ENCODE measurements at regions not wholly inside any gene's neighbourhood (a gene's known extent, or its start where the extent isn't known, plus 50 kb on each side); places are given as distances from the start of the nearest gene placed in this dataset.
"Not testable (repeated sequence)": the region's sequence is repeated elsewhere in the genome, so short reads cannot be mapped to it uniquely, and the experiment has no call there.

DNA sequence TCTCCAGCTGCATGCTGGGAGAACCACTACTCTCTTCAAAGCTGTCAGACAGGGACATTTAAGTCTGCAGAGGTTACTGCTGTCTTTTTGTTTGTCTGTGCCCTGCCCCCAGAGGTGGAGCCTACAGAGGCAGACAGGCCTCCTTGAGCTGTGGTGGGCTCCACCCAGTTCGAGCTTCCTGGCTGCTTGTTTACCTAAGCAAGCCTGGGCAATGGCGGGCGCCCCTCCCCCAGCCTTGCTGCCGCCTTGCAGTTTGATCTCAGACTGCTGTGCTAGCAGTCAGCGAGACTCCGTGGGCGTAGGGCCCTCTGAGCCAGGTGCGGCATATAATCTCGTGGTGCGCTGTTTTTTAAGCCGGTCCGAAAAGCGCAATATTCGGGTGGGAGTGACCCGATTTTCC is 215.0 kb downstream of the STIM2 start:
- DNase-seq, result not testable (repeated sequence)

DNA sequence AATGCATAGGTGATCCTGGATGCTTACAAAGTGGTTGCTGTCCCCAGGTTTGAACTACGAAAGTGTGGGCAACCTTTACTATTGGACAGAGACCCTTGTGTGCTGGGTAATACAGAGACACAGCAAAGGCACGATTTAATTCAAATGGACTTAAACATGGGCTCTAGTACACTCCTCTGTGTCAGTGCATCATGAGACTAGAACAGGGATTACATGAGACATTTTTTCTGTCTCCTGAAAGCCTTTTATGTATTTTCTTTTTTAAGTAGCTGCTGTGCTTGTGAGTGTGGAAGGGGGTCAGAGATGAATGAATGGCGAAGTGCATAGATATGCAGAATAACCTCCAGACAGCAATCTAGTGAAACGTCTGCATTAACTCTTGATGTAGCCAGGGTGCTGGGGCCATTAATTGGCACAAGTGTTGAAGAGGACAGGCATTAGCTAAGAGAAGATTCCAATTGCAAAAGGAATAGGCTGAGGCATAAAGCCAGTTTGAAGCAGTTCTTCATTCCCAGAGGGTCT is 218.4 kb downstream of the STIM2 start:
- no peak for DNase-seq

DNA sequence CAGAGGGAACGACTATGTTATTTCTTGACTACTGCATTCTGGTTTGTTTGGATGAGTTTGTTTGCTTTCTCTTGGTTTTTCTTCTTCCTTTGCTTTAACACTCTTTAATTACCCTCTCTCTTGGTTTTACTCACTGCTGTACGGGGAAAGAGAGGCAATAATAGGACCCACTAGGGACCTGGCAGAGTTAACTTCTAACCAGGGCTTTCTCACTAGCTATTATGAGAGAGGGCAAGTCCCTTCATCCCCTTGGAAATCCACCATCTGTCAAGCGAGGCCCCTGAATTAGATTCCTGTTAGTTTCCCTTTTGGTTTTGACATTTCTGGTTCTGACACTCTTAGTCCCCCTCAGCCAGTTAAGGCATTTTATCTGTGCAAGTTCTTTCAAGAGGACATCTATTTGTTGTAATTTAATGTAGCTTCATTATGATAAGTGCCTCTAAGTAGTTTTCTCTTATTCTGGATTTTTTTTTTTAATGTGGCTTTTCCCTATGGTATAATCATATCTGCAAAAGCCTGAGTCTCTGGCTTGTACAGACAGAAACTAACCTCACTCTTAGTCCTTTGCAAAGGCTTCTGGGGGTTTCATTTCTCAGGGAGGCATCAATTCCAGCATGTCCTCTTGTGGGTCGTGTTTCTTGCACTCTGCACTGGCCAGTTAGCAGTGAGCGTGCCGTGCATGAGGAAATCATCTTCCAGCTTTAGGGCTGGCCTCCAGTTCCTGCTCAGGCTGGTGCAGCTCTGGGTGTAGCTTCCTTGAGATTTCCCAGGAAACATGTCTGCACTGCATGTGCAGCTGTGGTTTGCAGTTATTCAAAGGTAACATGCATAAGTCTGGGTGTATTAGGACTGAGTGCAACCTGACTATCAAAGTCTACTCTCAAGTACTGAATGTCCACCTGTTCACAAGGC is 221.3 kb downstream of the STIM2 start:
- DNase-seq, result no peak

DNA sequence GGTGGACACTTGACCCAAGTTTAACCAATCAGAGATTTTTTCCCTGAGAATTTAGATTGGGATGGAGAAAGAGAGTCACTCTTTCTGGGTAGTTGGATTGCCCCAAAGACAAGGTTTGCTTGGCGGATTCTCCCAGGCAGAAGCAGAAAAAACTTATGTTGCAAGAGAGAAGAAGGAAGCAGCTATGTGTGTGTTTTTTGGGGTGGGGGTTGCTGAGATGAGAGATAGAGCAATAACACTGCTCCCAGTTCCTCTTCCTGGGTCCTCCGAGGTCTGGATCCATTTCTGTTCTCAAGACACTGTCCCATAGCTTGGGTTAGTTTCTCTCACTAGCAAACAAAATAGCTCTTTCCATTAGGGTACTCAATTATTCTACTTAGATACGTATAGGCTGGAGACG is 222.1 kb downstream of the STIM2 start:
- no peak for DNase-seq

GRCh38 chr4:27084685-27085361 is 224.2 kb downstream of the STIM2 start:
- no peak for DNase-seq

- DNase-seq, result no peak
Observed at GRCh38 chr4:27085396-27085795, 224.8 kb downstream of the STIM2 start.

DNA sequence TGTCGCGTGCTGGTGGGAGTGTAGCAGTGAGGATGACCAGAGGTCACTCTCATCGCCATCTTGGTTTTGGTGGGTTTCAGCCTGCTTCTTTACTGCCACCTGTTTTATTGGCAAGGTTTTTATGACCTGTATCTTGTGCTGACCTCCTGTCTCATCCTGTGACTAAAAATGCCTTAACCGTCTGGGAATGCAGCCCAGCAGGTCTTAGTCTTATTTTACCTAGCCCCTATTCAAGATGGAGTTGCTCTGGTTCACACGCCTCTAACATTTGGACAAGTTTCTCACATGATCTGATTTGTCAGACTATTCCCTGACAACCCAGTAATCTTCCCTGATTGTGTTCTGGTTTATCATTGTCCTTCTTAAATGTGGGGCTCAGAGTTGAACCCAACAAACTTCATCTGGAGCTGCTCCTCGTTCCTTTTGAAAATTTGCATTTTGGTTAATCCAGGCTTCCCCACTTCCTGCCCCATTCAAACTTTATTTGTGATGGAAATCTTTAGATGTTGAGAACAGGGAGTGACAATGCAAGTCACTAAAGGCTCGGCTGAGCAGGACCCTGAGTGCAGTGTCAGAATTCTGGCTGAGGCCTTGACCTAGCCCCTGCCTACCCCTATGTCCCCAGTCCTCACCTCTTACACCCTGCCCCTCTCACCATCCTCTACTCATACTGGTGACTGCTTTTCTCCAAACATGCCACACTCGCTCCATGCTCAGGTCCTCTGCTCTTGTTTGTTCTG is 226.8 kb downstream of the STIM2 start:
- DNase-seq, result no peak

- no peak for DNase-seq
Observed at GRCh38 chr4:27088491-27088890, 227.8 kb downstream of the STIM2 start.

DNA sequence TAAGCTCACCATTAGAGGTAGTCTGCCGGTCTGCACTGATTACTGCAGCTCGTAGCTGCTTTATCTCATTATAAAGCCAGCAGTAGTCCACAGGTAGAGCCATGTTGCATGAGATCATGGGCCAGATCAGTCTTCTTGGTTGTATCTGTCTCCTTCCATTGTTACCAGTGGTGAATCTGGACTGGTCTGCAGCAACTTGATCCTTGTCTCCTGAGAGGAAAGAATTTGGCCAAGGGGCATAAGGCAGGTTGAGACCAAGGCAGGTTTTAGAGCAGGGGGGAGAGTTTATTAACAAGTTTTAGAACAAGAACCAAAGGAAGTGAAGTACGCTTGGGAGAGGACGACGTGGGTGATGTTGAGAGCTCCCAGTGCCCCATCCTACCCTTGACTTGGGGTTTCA is 228.5 kb downstream of the STIM2 start:
- no peak for DNase-seq

DNA sequence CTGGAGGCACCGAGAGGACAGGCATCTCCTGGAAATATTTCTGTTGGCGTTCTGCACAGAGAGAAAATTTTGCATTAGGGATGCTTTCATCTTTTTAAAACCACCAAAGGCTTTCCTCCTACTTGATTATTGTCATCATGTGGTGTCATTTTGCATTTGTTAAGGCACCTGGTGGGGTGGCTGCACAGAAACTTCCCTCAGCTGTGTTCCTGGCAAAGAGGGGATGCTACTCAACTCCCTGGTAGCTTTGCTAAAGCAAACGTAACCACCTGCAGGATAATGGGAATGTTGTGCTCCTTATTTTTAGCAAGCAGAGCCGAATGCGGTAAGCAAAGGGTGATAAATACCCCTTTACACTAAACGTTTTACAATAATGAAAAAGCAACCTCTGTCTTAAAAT is 229.8 kb downstream of the STIM2 start:
- DNase-seq, result no peak

DNA sequence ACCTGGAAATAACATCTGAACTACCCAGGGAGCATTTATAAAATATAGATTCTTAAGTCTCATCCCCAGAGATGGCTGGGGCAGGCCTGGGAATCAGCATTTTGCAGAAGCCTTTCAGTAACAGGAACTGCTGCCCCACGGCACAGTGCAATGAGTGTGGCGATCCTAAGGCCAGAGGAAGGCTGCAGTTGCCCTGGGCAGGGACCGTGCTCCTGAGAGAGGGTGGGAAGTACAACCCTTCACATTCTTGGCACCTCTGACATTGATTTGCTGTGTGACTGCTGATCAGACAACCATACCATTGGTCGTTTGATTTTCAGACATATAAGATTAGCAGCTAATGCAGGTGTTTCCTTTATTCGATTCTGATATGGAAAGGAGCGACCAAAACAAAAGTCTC is 233.6 kb downstream of the STIM2 start:
- no peak for DNase-seq

DNA sequence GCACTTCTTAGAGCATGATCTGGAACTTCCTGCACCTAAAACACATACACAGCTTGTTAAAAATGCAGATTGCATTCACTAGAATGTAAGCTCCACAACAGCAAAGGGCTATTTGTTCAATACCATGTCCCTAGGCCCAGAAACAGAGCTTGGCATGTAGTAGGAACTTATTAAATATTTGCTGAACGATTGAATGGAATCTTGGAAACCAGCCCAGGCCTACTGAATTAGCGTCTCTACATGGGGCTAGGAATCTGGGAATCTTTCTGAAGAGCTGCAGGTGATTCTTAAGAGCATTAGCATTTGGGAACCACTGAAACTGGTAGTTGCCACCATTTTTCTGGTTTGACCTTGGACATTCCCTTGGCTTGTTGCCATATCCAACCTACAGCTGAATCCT is 234.1 kb downstream of the STIM2 start:
- no peak for DNase-seq

DNA sequence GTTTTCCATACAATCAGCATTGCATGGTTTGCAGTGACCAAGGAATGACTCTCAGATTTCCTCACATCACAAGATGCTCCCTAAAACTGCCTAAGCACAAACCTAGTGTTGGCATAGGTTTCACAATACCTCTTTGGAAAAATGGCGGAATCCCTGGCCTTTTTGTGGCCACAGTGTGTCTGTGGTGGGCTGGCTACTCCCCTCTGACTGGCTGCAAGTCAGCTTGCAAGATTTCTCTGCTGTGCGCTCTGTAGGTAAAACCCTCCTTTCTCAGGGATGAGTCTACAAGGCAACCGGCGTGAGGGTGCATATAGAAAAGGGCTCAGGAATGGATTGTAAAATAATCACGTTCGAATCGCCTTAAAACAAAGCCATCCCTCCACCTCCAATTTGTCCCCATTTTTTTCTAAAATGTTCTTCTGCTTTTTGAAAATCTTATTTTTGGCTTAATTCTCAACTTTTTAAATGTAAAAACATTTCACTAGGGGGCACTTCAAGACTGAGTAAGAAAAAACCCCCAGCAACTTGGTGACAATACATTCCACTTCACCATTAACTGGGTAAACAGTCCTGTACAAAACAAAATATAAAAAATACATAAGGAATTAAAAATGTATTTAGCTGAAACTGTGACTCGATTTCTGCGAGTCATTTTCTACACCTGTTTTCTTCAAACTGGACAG is 235.6 kb downstream of the STIM2 start:
- DNase-seq, result no peak

DNA sequence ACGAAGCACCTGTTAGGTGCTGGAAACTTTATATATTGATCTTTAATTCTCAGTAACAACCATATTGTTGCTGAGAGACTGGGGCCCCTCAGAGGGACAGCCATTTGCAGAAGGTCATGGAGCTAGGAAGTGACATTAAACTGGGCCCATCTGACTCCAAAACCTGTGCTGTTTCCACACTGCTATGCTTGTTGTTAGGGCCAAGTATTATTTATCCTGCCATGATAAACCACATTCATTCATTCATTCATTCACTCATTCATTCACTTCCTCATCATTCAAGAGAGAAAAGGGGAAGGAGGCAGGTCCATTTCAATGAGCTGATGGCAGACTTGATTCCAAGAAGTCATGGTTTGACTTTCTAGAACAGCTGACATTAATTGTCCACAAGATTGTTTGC is 237.4 kb downstream of the STIM2 start:
- DNase-seq, result no peak

- DNase-seq, result no peak
Observed at GRCh38 chr4:27100713-27101112, 240.1 kb downstream of the STIM2 start.

DNA sequence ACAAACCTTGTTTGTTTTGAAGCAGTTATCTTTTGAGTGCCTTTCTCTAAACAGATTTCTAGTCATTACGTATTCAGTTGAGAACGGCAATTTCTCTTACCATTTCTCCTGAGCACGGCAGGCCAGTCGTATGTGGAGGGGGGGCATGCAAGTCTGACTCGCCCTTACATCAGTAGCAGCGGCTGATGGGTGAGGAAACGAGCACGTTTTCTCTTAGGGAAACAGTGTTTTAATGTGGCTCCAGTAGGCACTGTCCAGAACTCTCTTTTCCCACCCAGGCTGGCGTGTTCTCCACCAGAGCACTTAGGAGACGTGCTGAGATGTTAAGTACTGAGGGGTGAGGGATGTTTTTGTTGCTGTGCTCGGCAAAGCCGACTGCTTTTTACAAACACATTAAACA is 240.5 kb downstream of the STIM2 start:
- DNase-seq, result no peak

- DNase-seq, result no peak
Observed at GRCh38 chr4:27101561-27101960, 240.9 kb downstream of the STIM2 start.

- DNase-seq, result no peak
Observed at GRCh38 chr4:27111627-27112026, 251.0 kb downstream of the STIM2 start.

GRCh38 chr4:27112587-27112986 is 251.9 kb downstream of the STIM2 start:
- DNase-seq, result no peak

- no peak for DNase-seq
Observed at GRCh38 chr4:27115221-27115620, 254.6 kb downstream of the STIM2 start.

DNA sequence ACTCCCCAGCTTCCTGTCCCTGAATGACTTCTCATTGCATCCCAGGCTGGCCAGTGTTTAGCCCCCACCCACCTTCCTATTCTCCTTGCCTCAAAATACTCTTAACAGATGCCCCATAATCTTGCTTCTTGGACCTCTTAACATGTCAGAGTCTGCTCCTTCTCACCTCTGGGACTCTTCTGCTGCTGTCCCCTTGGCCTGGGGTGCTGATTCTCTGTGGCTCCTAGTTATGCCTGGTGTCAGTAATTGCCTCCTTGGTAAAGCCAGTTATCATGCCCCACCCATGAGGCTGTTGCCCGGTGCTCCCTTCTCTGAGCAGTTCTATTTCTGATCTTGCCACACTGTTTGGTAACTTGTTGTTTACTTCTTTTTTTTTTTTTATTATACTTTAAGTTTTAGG is 256.8 kb downstream of the STIM2 start:
- no peak for DNase-seq

- no peak for DNase-seq
Observed at GRCh38 chr4:27119239-27119638, 258.6 kb downstream of the STIM2 start.

DNA sequence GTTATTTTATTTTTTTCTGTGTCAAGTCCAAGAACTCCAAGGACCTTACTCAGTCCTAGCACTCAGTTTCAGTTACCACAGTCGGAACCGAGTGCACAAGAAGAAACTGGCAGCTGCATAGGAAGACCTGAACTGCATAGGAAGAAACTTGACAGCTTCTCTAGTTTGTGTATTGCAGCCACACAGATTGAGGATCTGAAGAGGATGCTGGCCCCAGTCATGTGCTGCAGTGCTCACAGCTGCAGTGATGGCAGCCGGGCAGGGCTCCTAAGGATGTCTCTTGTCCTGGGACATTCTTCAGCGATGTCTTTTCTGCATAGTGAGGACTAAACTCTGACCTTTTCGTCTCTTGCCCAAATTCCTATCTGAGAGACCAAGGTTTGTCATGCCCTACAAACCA is 261.2 kb downstream of the STIM2 start:
- DNase-seq, result no peak

All from stimulated activated CD4-positive, alpha-beta T cell treated with anti-CD3 and anti-CD28 coated beads, Interleukin-2, amount 100 ng/mL, for 48 hours (primary cell).